ENCODE measurements at regions not wholly inside any gene's neighbourhood (a gene's known extent, or its start where the extent isn't known, plus 50 kb on each side); places are given as distances from the start of the nearest gene placed in this dataset.

DNA sequence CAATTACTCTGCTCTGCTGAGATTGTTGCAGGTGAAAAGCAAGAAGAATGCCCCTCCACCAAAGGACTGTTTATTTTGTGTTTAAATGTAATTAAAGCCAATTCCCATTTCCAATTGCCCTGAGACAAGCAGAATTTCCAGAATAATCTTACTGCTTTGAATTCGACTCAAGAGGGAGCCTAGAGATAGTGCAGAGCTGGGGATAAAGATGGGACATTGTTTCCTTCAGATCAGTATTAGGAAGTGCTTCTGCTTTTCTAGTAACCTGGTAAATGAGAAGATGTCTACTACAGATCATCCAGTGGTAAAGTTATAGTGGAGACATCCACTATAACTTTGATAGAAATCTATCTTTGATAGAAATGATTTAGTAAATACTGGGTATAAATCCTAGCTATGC lies 326.9 kb downstream of the UBE3D start:
- Mint-ChIP-seq H3K4me3 (ENCODE audit: unreplicated experiment) (no peak overlapping the region), H3K4me1 (ENCODE audit: low read depth, unreplicated experiment) (no peaks in the 10 kb centered on the region), H3K36me3 (ENCODE audit: low read depth, unreplicated experiment) (no peaks in the 10 kb centered on the region), H3K9me3 (ENCODE audit: unreplicated experiment) (no peaks in the 10 kb centered on the region), H3K27ac (ENCODE audit: unreplicated experiment) (no peak overlapping the region), H3K27me3 (ENCODE audit: low read depth, unreplicated experiment) (peaks cover 1% of the 10 kb centered on the region)
- H3K9ac ChIP-seq (ENCODE audit: low read length) = no peak overlapping the region
- FAIRE-seq = no peak
- no peaks in the 10 kb centered on the region for H4K20me1 ChIP-seq (ENCODE audit: insufficient read depth, low read length)
- no peaks in the 10 kb centered on the region for H3K9me3 ChIP-seq (ENCODE audit: insufficient read depth, low read depth, low read length)
- H3K4me1 ChIP-seq (ENCODE audit: insufficient read depth, low read length) = no peaks in the 10 kb centered on the region
- no peaks in the 10 kb centered on the region for H3K36me3 ChIP-seq (ENCODE audit: insufficient read depth, low read length)
- no peaks in the 10 kb centered on the region for H3K79me2 ChIP-seq (ENCODE audit: insufficient read depth, low read length)
- no peak for DNase-seq (ENCODE audit: low read depth)
- no peak overlapping the region for H3K27ac ChIP-seq (ENCODE audit: low read depth, low read length)
- no peak overlapping the region for H2AFZ ChIP-seq (ENCODE audit: low read depth, low read length)
- TF ChIP-seq EZH2 (IDR thresholded peaks at IDR 0.05; ENCODE audit: insufficient read depth, low read length) = no peak
- TF ChIP-seq, protein P1, sequence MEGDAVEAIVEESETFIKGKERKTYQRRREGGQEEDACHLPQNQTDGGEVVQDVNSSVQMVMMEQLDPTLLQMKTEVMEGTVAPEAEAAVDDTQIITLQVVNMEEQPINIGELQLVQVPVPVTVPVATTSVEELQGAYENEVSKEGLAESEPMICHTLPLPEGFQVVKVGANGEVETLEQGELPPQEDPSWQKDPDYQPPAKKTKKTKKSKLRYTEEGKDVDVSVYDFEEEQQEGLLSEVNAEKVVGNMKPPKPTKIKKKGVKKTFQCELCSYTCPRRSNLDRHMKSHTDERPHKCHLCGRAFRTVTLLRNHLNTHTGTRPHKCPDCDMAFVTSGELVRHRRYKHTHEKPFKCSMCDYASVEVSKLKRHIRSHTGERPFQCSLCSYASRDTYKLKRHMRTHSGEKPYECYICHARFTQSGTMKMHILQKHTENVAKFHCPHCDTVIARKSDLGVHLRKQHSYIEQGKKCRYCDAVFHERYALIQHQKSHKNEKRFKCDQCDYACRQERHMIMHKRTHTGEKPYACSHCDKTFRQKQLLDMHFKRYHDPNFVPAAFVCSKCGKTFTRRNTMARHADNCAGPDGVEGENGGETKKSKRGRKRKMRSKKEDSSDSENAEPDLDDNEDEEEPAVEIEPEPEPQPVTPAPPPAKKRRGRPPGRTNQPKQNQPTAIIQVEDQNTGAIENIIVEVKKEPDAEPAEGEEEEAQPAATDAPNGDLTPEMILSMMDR (IDR thresholded peaks at IDR 0.05; ENCODE audit: insufficient read depth, low read depth, low read length) = no peak
- peaks cover 3% of the 10 kb centered on the region for H3K27me3 ChIP-seq (ENCODE audit: insufficient read depth, low read length)
- H3K4me3 ChIP-seq (ENCODE audit: insufficient read depth, low read depth, low read length) = no peak overlapping the region
- H3K4me2 ChIP-seq (ENCODE audit: low read length) = no peak overlapping the region

- H3K27me3 Mint-ChIP-seq (ENCODE audit: low read depth, unreplicated experiment) = peaks cover 1% of the 10 kb centered on the region
- TF ChIP-seq EZH2 (IDR thresholded peaks at IDR 0.05; ENCODE audit: insufficient read depth, low read length) = no peak
- TF ChIP-seq, protein P1 (IDR thresholded peaks at IDR 0.05; ENCODE audit: insufficient read depth, low read depth, low read length) = no peak
- no peak overlapping the region for H3K27ac ChIP-seq (ENCODE audit: low read depth, low read length)
- DNase-seq (ENCODE audit: low read depth) (no peak), FAIRE-seq (peak; percentile 37)
- no peaks in the 10 kb centered on the region for H3K36me3 ChIP-seq (ENCODE audit: insufficient read depth, low read length)
- no peak overlapping the region for H3K27ac Mint-ChIP-seq (ENCODE audit: unreplicated experiment)
- no peak overlapping the region for H3K4me3 Mint-ChIP-seq (ENCODE audit: unreplicated experiment)
- peaks cover 3% of the 10 kb centered on the region for H3K27me3 ChIP-seq (ENCODE audit: insufficient read depth, low read length)
- no peaks in the 10 kb centered on the region for H3K4me1 Mint-ChIP-seq (ENCODE audit: low read depth, unreplicated experiment)
- H3K9me3 Mint-ChIP-seq (ENCODE audit: unreplicated experiment) = no peaks in the 10 kb centered on the region
- no peaks in the 10 kb centered on the region for H3K4me1 ChIP-seq (ENCODE audit: insufficient read depth, low read length)
- no peak overlapping the region for H2AFZ ChIP-seq (ENCODE audit: low read depth, low read length)
- no peaks in the 10 kb centered on the region for H3K9me3 ChIP-seq (ENCODE audit: insufficient read depth, low read depth, low read length)
- H4K20me1 ChIP-seq (ENCODE audit: insufficient read depth, low read length) = no peaks in the 10 kb centered on the region
- H3K9ac ChIP-seq (ENCODE audit: low read length) = no peak overlapping the region
- H3K79me2 ChIP-seq (ENCODE audit: insufficient read depth, low read length) = no peaks in the 10 kb centered on the region
- H3K36me3 Mint-ChIP-seq (ENCODE audit: low read depth, unreplicated experiment) = no peaks in the 10 kb centered on the region
- H3K4me2 ChIP-seq (ENCODE audit: low read length) = no peak overlapping the region
- no peak overlapping the region for H3K4me3 ChIP-seq (ENCODE audit: insufficient read depth, low read depth, low read length)
Measured at GRCh38 chr6:82739303-82739702, 326.3 kb downstream of the UBE3D start.

GRCh38 chr6:82740072-82740471 lies 325.6 kb downstream of the UBE3D start:
- H2AFZ ChIP-seq (ENCODE audit: low read depth, low read length) = no peak overlapping the region
- H3K79me2 ChIP-seq (ENCODE audit: insufficient read depth, low read length) = no peaks in the 10 kb centered on the region
- TF ChIP-seq, protein P1 (IDR thresholded peaks at IDR 0.05; ENCODE audit: insufficient read depth, low read depth, low read length) = no peak
- no peak for TF ChIP-seq EZH2 (IDR thresholded peaks at IDR 0.05; ENCODE audit: insufficient read depth, low read length)
- H3K27me3 ChIP-seq (ENCODE audit: insufficient read depth, low read length) = peaks cover 3% of the 10 kb centered on the region
- H3K27ac ChIP-seq (ENCODE audit: low read depth, low read length) = no peak overlapping the region
- DNase-seq (ENCODE audit: low read depth) (no peak), FAIRE-seq (no peak)
- H3K4me1 ChIP-seq (ENCODE audit: insufficient read depth, low read length) = no peaks in the 10 kb centered on the region
- Mint-ChIP-seq H3K27me3 (ENCODE audit: low read depth, unreplicated experiment) (peaks cover 1% of the 10 kb centered on the region), H3K4me3 (ENCODE audit: unreplicated experiment) (no peak overlapping the region), H3K4me1 (ENCODE audit: low read depth, unreplicated experiment) (no peaks in the 10 kb centered on the region), H3K9me3 (ENCODE audit: unreplicated experiment) (no peaks in the 10 kb centered on the region), H3K36me3 (ENCODE audit: low read depth, unreplicated experiment) (no peaks in the 10 kb centered on the region), H3K27ac (ENCODE audit: unreplicated experiment) (no peak overlapping the region)
- H4K20me1 ChIP-seq (ENCODE audit: insufficient read depth, low read length) = no peaks in the 10 kb centered on the region
- no peaks in the 10 kb centered on the region for H3K9me3 ChIP-seq (ENCODE audit: insufficient read depth, low read depth, low read length)
- no peak overlapping the region for H3K4me2 ChIP-seq (ENCODE audit: low read length)
- H3K9ac ChIP-seq (ENCODE audit: low read length) = no peak overlapping the region
- no peaks in the 10 kb centered on the region for H3K36me3 ChIP-seq (ENCODE audit: insufficient read depth, low read length)
- H3K4me3 ChIP-seq (ENCODE audit: insufficient read depth, low read depth, low read length) = no peak overlapping the region
